Left forelimb (tissue), 1 donor: ENCODE measurements at regions not wholly inside any gene's neighbourhood (a gene's known extent, or its start where the extent isn't known, plus 50 kb on each side); places are given as distances from the start of the nearest gene placed in this dataset.

Experiments
- DNase-seq: peaks from one replicate; pipeline ENCODE4 v3.0.0-alpha.2; 2018; ENCODE audit warnings: low spot score

DNA sequence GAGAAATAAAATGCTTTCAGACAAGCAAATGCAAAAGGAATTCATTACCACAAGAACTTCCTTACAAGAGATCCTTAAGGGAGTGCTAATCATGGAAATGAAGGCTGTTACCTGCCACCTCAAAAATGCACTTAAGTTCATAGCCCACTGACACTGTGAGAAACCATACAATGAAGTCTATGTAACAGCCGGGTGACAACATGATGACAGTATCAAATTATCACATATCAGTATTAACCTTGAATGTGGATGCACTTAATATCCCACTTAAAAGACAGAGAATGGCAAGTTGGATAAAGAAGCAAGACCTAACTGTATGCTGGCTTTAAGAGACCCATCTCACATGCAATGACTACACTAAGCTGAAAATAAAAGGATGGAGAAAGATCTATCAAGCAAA lies 403.4 kb upstream of the MC4R start:
- no peak for DNase-seq

DNA sequence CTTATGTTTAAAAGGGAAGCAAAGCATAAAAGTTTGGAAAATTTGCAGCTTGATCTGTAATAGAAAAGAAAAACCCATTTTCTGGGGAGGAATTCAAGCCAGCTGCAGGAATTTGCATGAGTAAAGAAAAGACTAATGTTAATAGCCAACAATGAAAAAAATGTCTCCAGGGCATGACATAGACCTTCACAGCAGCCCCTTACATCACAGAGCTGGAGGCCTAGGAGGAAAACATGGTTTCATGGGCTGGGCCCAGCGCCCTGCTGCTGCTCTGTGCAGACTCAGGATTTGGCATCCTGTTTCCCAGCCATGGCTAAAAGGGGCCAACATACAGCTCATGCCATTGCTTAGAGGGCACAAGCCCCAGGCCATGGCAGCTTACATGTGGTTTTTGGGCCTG lies 411.6 kb upstream of the MC4R start:
- DNase-seq = no peak

DNA sequence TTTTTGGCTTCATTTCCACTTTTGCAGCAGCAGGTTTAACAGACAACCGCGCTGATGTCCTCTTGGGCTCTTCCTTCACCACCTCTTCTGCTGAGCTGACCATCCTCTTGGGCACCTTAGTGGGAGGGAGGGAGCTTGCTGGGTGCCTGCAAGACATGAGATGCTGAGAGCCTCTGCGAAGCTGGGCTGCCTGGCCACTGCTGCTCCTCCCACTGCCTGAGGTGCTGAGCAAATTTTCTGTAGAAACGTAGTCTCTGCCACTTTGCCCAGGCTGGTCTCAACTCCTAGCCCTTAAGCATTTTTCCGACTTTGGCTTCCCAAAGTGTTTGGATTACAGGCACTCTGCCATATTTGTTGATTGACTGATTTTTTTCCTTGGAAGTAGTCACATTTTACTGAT lies 422.2 kb upstream of the MC4R start:
- no peak for DNase-seq

DNA sequence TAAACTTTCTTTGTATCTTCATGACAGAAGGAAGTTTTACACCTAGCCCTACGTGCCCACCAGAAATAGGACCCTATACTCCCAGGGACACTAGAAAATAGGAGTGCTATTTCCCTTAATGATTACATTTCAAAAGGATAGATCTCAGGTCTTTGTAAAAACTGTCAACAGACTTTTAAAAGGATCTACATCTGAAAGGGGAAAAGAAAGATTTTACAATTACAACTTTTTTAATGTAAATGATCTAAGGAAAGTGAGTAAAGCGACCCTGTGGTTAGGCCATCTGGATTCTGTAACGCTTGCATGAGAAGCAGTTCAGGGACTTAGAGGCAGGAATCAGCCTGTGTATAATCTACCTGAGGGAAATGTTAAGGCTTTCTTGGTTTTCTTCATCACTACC lies 431.8 kb upstream of the MC4R start:
- no peak for DNase-seq

DNA sequence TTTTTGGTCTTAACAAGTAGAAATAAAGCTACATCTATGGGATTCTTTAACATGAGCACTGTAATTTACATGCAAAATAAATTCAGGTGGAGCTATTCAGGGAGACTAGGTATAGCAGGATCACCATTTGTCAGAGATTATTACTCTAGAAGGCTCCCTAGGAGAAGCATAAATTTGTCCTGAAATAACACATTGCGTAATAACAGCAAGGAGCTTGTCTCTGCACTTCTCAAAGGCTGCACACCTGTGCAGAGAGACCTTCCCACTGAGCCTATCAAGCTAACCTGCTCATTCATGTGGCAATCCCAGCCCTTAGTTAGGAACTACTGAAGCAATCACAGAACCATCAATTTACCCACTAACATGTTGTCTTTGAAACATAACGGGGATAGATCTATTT lies 437.4 kb upstream of the MC4R start:
- no peak for DNase-seq

DNA sequence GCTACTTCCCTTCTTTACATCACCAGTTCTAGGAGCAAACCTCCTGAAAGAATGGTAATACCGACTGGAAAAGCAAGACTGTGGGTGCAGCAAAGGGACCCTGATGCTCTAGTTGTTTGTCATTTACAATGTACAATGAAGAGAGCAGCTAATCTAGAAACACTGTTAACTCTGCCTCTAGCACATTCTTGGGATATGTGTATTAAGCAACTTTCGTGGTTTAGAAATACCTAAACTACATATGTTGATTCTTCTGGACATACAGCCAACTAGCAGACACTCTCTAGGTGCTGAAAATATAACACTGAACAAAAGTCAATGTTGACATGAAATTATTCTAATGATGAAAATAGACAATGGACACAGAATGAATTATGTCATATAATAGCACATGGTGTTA lies 440.3 kb upstream of the MC4R start:
- DNase-seq = no peak

DNA sequence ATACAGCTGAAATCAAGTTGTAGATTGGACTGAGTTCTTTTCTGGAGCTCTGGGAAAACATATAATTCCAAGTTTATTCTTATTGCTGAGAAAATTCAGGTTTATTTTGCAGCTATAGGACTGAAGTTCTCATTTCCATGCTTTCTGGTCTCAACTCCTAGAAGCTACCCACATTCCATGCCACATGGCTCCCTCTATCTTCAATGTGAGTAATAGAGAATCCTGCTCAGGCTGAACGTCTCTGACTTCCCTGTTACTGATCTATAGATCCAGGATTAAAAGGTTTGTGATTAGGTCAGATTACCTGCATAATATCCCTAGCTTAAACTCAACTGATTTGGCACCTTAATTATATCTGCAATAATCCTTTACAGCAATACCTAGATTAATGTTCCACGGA lies 453.8 kb upstream of the MC4R start:
- DNase-seq = no peak

DNA sequence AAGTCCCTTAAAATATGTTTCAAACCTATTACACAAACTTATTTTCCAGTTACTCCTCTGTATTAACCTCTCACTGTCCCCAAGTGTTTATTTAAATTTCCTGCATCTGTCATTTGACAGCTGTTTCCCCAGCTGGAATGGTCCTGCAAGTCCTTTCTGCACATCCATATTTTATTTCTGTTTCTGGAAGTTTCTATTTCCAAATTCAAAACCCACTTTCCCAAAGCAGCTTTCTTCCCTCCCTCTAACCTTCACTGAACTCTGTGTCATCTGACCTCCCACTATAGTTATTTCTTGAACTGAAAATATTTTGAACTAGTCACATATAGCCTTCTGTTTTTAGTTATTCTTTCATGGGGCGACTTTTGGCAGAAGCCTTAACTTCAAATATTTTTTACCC lies 459.4 kb upstream of the MC4R start:
- no peak for DNase-seq

DNA sequence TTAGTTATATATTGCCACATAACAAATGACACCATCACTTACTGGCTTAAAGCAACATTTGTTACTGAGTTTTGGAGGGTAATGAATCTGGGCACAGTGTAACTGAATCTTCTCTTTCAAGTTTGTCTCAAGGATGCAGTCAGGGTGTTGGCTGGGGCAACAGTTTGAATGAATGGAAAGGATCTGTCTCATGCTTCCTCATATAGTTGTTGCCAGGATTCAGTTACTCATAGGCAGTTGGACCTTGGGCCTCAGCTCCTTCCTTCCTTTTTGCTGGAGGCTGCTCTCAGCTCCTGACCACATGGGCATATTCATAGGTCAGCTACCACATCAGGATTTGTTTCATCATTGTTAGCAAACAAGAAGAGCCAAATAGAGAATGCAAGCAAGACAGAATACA lies 466.1 kb upstream of the MC4R start:
- DNase-seq = no peak

DNA sequence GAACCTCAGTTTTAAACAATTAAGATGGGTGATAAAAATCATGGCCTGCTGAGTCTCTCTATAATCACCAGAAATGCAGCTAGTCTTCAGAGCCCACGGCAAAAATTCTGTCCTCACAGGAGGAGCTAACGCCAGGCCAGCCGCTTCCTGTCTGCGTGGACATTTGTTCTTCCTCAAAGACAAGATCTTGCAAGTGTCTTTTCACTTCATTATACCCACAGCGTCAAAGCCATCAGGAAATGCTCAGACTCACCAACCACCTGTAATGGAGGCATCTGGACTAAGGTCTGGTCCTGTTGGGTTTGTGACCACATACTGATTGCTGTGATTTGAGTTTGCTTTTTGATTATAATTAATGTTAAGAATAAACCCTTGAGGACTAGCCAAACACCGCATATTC lies 473.8 kb upstream of the MC4R start:
- DNase-seq = no peak

DNA sequence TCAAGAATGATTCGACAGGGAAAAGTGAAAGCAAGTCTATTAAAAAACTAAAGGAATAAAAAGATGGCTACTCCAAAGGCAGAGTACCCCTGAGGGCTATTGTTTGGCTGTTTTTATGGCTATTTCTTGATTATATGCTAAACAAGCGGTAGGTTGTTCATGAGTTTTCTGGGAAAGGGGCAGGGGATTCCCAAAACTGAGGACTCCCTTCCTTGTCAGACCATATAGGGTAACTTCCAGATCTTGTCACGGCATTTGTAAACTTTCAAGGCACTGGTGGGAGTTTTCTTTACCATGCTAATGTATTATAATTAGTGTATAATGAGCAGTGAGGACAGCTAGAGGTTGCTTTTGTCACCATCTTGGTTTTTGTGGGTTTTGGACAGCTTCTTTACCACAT lies 474.9 kb upstream of the MC4R start:
- no peak for DNase-seq

DNA sequence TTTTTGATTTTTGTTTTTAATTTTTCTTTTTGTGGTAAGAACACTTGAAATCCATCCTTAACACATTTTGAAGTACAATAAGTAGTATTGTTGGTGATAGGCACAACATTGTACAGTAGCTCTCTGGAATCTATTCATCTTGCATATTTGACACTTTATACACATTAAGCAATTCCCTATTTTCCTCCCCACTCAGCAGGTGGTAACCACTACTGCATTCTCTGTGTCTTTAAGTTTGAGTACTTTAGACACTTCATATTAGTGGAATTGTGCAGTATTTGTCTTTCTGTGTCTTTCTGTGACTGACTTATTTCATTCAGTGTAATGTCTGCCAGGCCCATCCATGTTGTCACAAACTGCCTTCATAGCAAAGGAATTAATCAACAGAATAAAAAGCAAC lies 471.7 kb upstream of the CDH20 start:
- DNase-seq = no peak

DNA sequence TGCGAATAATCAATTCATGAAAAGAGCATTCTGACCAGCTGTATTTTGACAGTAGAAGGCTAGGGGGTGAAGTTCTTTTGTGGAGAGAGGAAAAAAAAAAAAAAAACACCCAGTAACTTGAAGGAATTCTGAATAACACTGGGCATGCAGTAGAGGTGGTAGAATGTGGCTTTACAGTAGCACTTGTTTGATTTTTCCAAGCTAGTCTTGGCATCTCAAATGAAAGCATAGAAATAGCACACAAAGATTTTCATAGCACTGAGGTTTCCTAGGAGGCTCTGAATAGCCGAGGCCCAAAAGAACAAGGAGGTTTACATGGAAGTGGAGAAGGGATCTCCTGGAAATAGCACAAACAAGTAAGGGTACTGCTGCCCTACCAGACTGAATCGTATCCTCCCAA lies 470.2 kb upstream of the CDH20 start:
- no peak for DNase-seq

DNA sequence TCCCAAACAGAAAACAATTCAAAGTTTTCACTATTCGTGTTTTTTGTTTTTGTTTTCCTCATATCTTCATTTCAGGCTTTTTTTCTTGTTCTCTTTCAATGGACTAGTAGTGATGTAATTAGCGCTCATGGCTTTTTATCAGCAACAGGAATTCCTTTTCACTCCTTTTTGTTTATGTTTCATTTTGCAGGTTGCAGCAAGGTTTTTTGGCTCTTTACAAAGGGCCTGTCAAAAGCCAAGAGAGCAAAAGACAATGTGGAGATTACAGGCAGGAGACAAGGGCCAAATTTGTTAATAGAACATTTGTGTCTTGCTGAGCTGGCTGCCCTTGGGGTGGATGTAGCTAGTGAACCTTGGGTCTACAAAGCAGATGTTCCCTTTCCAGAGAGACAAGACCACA lies 467.4 kb upstream of the CDH20 start:
- no peak for DNase-seq

DNA sequence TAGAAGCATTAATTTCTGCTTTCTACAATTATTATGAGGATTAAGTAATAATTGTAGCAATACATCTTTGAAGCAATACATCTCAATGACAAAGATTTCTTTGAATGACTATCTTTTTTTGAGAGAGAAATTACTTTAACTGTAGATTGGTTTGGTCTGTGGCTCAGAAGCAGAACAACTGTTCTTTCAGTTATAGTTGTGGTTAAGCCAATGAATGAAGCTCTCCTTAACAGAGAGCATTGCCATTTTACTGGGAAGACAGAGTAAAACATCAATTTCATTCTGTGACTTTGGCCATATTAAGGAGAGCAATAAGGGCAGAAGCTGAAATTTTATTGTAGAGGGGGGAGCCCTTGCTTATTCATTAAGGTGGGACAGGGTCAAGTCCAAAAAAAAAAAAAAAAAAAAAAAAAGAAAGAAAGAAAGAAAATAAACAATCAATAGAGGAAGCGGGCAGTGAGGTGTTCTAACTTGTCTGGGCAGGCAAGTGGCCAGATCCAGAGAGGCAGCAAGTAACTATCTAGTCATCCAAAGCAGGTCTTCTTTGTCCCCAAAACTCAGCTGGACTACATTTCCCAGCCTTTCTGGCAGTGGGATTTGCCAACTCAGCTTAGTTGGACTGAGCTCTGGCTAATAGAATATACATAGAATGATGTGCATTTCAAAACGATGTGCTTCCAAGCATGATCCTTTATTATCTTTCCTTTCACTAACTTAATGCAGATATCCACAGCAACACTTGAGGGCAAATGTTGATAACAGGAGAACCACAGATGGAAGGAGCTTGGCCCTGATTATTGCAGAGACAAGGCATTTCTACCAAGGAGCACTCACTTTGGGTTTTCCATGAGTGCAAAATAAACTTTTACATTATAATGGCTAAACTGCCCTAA lies 462.7 kb upstream of the CDH20 start:
- DNase-seq = no peak

DNA sequence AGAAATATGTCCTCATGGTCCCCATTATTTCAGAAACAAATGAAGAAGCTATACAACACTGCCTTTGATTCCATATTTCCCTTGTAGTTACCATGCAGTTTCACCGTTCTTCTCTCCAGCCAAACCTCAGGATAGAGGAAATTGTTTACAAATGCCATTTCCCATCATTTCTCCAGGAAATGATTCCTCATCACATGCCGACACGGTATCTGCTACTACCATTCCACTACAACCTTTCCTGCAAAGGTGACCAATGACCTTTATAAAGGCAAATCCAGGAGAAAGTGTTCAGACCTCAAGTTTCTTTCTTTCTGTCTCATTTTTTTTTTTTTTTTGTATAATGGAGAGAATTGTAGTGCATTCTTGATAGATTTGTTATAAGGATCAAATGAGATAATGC lies 460.8 kb upstream of the CDH20 start:
- DNase-seq = no peak

DNA sequence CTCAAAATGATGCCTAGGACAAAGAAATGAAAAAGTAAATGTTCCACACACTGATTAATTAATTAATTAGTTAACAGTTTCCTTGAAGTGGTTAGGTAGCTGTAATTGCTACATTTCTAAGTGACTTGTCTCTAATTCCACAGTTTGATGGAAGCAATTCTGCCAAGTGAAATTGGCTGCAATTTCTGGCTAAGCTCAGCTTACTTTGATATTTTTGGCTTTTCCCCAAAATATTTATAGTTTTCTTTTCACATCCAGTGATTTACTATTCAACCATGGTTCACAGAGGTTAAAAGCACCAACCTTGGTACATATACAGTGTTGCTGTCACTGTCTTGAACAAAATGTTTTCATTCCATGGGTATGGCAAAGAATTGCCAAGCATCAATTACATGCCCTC lies 459.5 kb upstream of the CDH20 start:
- no peak for DNase-seq

DNA sequence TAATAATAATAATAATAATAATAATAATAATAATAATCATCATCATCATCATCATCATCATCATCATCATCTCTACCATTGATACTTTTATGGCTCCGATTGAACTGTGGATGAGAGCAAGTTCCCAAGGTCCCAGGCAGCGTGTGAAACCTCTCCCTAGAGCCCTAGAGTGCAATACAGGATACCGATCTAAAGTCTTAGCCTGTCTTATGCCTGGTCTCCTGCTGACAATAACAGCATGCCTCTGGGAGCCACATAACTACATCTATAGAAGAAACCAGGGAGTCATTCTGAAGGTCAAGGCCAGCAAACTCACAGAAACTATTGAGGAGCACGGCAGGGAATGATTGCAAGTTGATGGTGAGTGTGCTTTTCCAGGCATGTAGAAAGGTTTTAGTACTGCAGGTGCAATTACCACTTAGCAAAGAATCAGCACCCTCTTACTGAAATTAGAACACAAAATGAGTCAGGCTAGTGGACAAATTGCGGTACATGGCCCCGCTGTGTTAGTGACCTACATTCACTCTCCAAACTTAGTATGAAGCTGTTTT lies 457.2 kb upstream of the CDH20 start:
- no peak for DNase-seq

DNA sequence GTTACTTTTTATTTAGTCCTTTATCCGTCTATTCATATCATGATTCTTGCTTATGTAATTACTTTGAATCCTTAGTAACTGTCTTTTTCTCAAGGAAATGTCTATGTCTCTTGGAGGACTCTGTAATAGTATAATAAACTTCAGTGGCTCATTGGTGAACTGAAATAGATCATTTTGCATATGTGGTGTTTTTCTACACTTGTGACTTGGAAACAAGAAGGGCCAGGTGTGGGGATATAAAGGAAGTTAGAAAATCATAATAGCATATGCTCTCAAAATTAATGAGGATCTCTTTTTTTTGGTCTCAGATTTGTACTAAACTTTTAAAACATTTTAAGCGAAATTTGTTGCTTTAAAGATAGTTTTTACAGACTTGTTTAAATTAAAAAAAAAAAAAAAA lies 453.0 kb upstream of the CDH20 start:
- no peak for DNase-seq

DNA sequence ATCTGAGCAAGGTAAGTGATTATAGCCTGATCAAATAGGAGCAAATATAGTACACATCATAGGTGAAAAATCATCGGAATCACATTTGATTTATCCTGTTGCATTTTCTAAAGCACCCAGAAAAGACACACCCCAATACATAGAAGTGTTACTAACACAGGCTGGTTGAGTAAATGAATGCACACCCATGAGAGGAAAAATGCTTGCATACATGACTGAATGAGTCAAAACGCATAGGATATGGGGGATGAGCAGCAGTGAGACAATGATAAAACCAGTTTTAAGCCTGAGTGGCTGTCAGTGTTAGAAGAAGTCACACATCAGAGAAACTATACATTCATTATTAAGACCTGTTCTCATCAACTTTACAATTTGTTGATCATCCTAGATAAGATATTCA lies 449.6 kb upstream of the CDH20 start:
- DNase-seq = no peak

DNA sequence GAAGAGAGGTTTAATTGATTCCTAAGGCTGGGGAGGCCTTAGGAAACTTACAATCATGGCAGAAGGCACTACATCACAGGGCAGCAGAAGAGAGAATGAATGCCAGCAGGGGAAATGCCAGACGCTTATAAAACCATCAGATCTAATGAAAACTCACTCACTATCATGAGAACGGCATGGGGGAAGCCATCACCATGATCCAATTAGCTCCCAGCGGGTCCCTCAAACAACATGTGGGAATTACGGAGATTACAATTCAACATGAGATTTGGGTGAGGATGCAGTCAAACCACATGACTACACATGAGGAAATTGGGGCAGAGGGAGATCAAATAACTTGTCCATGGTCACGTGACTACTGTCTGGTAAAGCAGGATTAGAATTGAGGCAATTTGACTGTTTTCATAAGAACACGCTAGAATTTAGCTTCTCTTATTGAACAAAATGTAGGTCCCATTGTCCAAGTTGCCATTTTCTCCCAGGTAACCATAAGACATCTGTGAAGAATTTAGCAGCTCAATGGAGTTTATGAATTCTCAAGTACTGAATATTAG lies 445.1 kb upstream of the CDH20 start:
- no peak for DNase-seq

DNA sequence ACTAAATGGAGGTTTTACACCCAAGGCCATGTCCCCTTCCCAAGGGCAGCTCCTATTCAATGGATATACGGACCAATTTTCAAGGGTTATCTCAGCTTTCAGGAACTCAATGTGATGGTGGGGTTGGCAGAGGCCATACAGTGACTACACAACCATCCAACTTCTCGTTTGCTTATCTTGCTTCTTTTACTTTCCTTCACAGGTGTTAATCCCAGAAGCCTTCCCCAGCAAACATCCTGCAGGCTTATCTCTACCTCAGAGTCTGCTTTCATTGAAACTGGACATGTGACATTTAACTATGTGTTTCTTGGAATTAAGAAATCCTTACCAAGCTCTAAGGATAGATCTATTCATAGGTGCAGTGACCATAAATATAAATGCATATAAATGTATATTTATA lies 443.8 kb upstream of the CDH20 start:
- DNase-seq = no peak

DNA sequence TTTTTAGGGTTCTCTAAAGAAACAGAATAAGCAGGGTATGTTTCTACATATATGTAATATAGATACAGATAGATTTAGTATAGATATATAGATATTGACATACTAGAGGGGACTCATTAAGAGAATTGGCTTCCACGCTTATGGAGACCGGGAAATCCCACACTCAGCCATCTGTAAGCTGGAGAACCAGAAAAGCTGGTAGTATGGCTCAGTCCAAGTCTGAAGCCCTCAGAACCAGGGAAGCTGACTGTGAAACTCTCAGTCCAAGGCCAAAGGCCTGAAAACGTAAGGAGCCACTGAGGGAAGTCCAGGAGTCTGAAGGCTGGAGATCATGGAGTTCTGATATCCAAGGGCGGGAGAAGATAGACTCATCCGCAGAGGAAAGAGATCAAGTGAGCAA lies 441.3 kb upstream of the CDH20 start:
- no peak for DNase-seq

DNA sequence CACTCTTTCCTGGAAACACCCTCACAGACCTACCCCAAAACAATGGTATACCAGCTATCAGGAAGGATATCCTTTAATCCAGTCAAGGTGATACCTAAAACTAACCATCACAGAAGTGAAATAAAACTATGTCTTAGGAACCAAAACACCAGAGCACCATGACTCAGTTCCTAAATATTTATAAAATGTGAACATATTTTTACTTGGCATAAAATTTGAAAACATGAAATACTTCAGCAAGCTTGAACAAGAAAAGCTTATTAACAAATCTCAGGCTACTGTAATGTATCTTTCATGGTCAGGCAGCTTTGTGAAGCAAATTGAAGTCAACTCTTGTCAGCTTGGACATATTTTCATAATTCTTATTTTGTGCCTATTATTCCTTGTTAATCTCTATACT lies 440.8 kb upstream of the CDH20 start:
- DNase-seq = no peak
